ENCODE measurements at regions not wholly inside any gene's neighbourhood (a gene's known extent, or its start where the extent isn't known, plus 50 kb on each side); places are given as distances from the start of the nearest gene placed in this dataset.

- TF ChIP-seq CTCF (IDR thresholded peaks at IDR 0.05; ENCODE audit: low read depth, low read length): no peak
- TF ChIP-seq MAX (IDR thresholded peaks at IDR 0.05; ENCODE audit: low read depth, low read length): no peak
Observed at GRCh38 chr3:70882104-70882503, 569.7 kb upstream of the MDFIC2 start.

Data from NB4 (cell line).